Stimulated activated CD4-positive, alpha-beta T cell treated with anti-CD3 and anti-CD28 coated beads, Interleukin-4, amount 100 ng/mL, for 1 hour (primary cell): ENCODE measurements at regions not wholly inside any gene's neighbourhood (a gene's known extent, or its start where the extent isn't known, plus 50 kb on each side); places are given as distances from the start of the nearest gene placed in this dataset.

ENCODE experiments used
- DNase-seq: peaks from one replicate; pipeline ENCODE4 v3.0.0-alpha.2; 2020

- DNase-seq = no peak
Measured at GRCh38 chr6:1113916-1114540, 197.9 kb upstream of the FOXQ1 start.

- no peak for DNase-seq
Measured at GRCh38 chr6:1111361-1111760, 200.5 kb upstream of the FOXQ1 start.

- DNase-seq = no peak
Measured at GRCh38 chr6:1110941-1111349, 201.0 kb upstream of the FOXQ1 start.

- no peak for DNase-seq
Measured at GRCh38 chr6:1110164-1110563, 201.7 kb upstream of the FOXQ1 start.

- no peak for DNase-seq
Measured at GRCh38 chr6:1109134-1109533, 202.8 kb upstream of the FOXQ1 start.

- no peak for DNase-seq
Measured at GRCh38 chr6:1108198-1108597, 203.7 kb upstream of the FOXQ1 start.

- no peak for DNase-seq
Measured at GRCh38 chr6:1107578-1107977, 204.3 kb upstream of the FOXQ1 start.

GRCh38 chr6:1105833-1106400 is 206.0 kb upstream of the FOXQ1 start:
- no peak for DNase-seq

GRCh38 chr6:1104988-1105670 is 206.8 kb upstream of the FOXQ1 start:
- DNase-seq = no peak

GRCh38 chr6:1103945-1104623 is 207.8 kb upstream of the FOXQ1 start:
- no peak for DNase-seq

- DNase-seq = no peak
Measured at GRCh38 chr6:1103021-1103420, 208.9 kb upstream of the FOXQ1 start.

GRCh38 chr6:1100269-1100668 is 211.6 kb upstream of the FOXQ1 start:
- DNase-seq = no peak

- DNase-seq = no peak
Measured at GRCh38 chr6:1099264-1099663, 212.6 kb upstream of the FOXQ1 start.

- no peak for DNase-seq
Measured at GRCh38 chr6:1096967-1097765, 214.7 kb upstream of the FOXQ1 start.

GRCh38 chr6:1094306-1094705 is 217.6 kb upstream of the FOXQ1 start:
- no peak for DNase-seq

- no peak for DNase-seq
Measured at GRCh38 chr6:1091900-1092299, 220.0 kb upstream of the FOXQ1 start.

- no peak for DNase-seq
Measured at GRCh38 chr6:1089859-1090258, 222.0 kb upstream of the FOXQ1 start.

- DNase-seq = no peak
Measured at GRCh38 chr6:1088492-1089001, 223.4 kb upstream of the FOXQ1 start.

GRCh38 chr6:1087154-1087843 is 224.6 kb upstream of the FOXQ1 start:
- DNase-seq = no peak

GRCh38 chr6:1086446-1087153 is 225.3 kb upstream of the FOXQ1 start:
- no peak for DNase-seq

- DNase-seq = no peak
Measured at GRCh38 chr6:1082285-1082935, 229.5 kb upstream of the FOXQ1 start.
